Testis (tissue), 2 donors: ENCODE measurements at regions not wholly inside any gene's neighbourhood (a gene's known extent, or its start where the extent isn't known, plus 50 kb on each side); places are given as distances from the start of the nearest gene placed in this dataset.

ENCODE experiments used
- CTCF ChIP-seq, 3 experiments: fragments of 450-650 bp in 2 of 3; fragments of 200-600 bp in 1 of 3; sonication (generic) in 1 of 3; IDR thresholded peaks; one replicate each; pipeline ENCODE4 v1.5.1; 2016 to 2019; ENCODE audit warnings: antibody characterized with exemption in 3 of 3, mild to moderate bottlenecking in 2 of 3, moderate library complexity in 1 of 3
- POLR2A ChIP-seq: fragments of 450-650 bp; IDR thresholded peaks from one replicate; pipeline ENCODE4 v1.6.1; 2017; ENCODE audit warnings: antibody characterized with exemption, mild to moderate bottlenecking, moderate library complexity

DNA sequence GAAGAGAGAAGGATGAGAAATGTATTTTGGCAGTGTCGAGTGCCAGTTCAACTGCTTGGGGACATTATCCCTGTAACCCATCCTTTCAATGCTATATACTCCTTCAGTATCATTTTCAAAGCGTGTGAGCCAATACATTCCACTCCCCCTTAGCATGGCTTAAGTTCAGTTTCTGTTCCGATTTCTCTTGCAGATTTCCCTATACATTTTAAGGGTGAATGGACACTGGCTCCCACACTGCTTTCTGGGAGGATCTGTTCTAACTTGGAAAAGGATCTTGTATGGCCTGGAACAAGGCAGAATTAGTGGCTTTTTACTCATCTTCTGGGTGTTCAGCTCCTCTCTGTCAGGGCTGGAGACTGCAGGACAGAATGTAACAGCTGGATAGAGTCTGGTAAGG, 333.8 kb downstream of the HAPSTR1 start:
- TF ChIP-seq CTCF (IDR thresholded peaks at IDR 0.05): no peak
- no peak for TF ChIP-seq POLR2A
